ENCODE measurements at regions not wholly inside any gene's neighbourhood (a gene's known extent, or its start where the extent isn't known, plus 50 kb on each side); places are given as distances from the start of the nearest gene placed in this dataset.

DNA sequence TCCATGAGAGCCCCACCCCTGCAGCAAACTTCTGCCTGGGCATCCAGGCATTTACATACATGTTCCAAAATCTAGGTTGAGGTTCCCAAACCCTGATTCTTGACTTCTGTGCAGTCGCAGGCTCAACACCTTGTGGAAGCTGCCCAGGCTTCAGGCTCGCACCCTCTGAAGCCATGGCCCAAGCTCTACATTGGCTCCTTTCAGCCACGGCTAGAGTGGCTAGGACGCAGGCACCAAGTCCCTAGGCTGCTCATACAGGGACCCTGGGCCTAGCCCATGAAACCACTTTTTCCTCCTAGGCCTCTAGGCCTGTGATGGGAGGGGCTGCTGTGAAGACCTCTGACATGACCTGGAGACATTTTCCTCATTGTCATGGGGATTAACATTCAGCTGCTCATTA, 172.8 kb upstream of the SATB1 start:
- H3K27me3 ChIP-seq (ENCODE audit: control insufficient read depth, extremely low read depth, insufficient read depth, low read length) = no peaks in the 10 kb centered on the region
- H2AFZ ChIP-seq (ENCODE audit: control insufficient read depth, low read length) = no peak overlapping the region
- H3K9me3 ChIP-seq (ENCODE audit: control insufficient read depth, low read depth, low read length) = no peaks in the 10 kb centered on the region
- H3K36me3 ChIP-seq (ENCODE audit: control insufficient read depth in 2 of 2, extremely low read depth in 1 of 2, insufficient read depth in 2 of 2, low read length in 2 of 2) = no peaks in the 10 kb centered on the region
- H4K20me1 ChIP-seq (ENCODE audit: control insufficient read depth, extremely low read depth, insufficient read depth, low read length) = no peaks in the 10 kb centered on the region
- H3K27ac ChIP-seq (ENCODE audit: control insufficient read depth, insufficient read depth, low read length) = no peak overlapping the region
- TF ChIP-seq, protein P1, sequence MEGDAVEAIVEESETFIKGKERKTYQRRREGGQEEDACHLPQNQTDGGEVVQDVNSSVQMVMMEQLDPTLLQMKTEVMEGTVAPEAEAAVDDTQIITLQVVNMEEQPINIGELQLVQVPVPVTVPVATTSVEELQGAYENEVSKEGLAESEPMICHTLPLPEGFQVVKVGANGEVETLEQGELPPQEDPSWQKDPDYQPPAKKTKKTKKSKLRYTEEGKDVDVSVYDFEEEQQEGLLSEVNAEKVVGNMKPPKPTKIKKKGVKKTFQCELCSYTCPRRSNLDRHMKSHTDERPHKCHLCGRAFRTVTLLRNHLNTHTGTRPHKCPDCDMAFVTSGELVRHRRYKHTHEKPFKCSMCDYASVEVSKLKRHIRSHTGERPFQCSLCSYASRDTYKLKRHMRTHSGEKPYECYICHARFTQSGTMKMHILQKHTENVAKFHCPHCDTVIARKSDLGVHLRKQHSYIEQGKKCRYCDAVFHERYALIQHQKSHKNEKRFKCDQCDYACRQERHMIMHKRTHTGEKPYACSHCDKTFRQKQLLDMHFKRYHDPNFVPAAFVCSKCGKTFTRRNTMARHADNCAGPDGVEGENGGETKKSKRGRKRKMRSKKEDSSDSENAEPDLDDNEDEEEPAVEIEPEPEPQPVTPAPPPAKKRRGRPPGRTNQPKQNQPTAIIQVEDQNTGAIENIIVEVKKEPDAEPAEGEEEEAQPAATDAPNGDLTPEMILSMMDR (optimal IDR thresholded peaks at IDR 0.05 in 1 of 3, IDR thresholded peaks at IDR 0.05 in 1 of 3, conservative IDR thresholded peaks at IDR 0.05 in 1 of 3; ENCODE audit: extremely low read depth in 1 of 3, insufficient read depth in 2 of 3, low read length in 3 of 3) = no peak
- TF ChIP-seq EZH2 (IDR thresholded peaks at IDR 0.05; ENCODE audit: low read length) = no peak
- FAIRE-seq (no peak), DNase-seq (ENCODE audit: low read depth, low spot score) (no peak)
- no peaks in the 10 kb centered on the region for H3K4me1 ChIP-seq (ENCODE audit: control insufficient read depth, extremely low read depth, insufficient read depth, low read length)
- H3K9me1 ChIP-seq (ENCODE audit: control insufficient read depth, extremely low read depth, insufficient read depth, low read length) = no peaks in the 10 kb centered on the region
- H3K4me2 ChIP-seq (ENCODE audit: control insufficient read depth, extremely low read depth, insufficient read depth, low read depth, low read length) = no peak overlapping the region
- H3K9ac ChIP-seq (ENCODE audit: control insufficient read depth, extremely low read depth, insufficient read depth, low read length) = no peak overlapping the region
- no peak overlapping the region for H3K4me3 ChIP-seq (ENCODE audit: control insufficient read depth in 2 of 3, extremely low read depth in 1 of 3, insufficient read depth in 2 of 3, low read depth in 1 of 3, low read length in 3 of 3)
- dilution Hi-C loops (cut with MboI; ENCODE audit: extremely low pct_ligation_motif_present, low sequenced_read_pairs) = no loop called here
- no peaks in the 10 kb centered on the region for H3K79me2 ChIP-seq (ENCODE audit: control insufficient read depth, insufficient read depth, low read length)

DNA sequence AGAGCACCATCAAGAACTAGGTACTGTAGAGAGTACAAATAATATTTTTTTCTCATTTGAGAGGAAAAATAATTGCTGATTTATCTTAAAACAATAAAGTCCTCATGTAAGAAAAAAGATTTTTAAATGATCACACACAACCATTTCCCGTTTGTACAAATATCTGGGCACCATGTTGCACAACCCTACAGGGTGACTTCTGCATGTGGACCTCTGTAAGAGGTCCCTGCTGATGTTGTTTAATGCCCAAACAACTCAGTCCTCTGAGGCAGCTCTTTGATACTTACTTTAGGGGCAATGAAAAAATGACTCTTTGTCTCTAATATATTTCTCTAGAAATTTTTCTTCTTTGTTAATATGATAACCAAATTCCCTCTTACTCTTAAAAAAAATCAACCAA, 168.1 kb upstream of the SATB1 start:
- Histone ChIP-seq H3K79me2 (ENCODE audit: control insufficient read depth, insufficient read depth, low read length) (no peaks in the 10 kb centered on the region), H3K4me1 (ENCODE audit: control insufficient read depth, extremely low read depth, insufficient read depth, low read length) (no peaks in the 10 kb centered on the region), H3K27ac (ENCODE audit: control insufficient read depth, insufficient read depth, low read length) (no peak overlapping the region), H2AFZ (ENCODE audit: control insufficient read depth, low read length) (no peak overlapping the region), H3K9me3 (ENCODE audit: control insufficient read depth, low read depth, low read length) (no peaks in the 10 kb centered on the region), H3K4me3 (ENCODE audit: control insufficient read depth in 2 of 3, extremely low read depth in 1 of 3, insufficient read depth in 2 of 3, low read depth in 1 of 3, low read length in 3 of 3) (no peak overlapping the region), H3K9me1 (ENCODE audit: control insufficient read depth, extremely low read depth, insufficient read depth, low read length) (no peaks in the 10 kb centered on the region), H3K4me2 (ENCODE audit: control insufficient read depth, extremely low read depth, insufficient read depth, low read depth, low read length) (no peak overlapping the region), H3K9ac (ENCODE audit: control insufficient read depth, extremely low read depth, insufficient read depth, low read length) (no peak overlapping the region), H4K20me1 (ENCODE audit: control insufficient read depth, extremely low read depth, insufficient read depth, low read length) (no peaks in the 10 kb centered on the region), H3K27me3 (ENCODE audit: control insufficient read depth, extremely low read depth, insufficient read depth, low read length) (no peaks in the 10 kb centered on the region), H3K36me3 (ENCODE audit: control insufficient read depth in 2 of 2, extremely low read depth in 1 of 2, insufficient read depth in 2 of 2, low read length in 2 of 2) (no peaks in the 10 kb centered on the region)
- FAIRE-seq (no peak), DNase-seq (ENCODE audit: low read depth, low spot score) (no peak)
- TF ChIP-seq EZH2 (IDR thresholded peaks at IDR 0.05; ENCODE audit: low read length) = no peak
- dilution Hi-C loops (cut with MboI; ENCODE audit: extremely low pct_ligation_motif_present, low sequenced_read_pairs) = no loop called here

DNA sequence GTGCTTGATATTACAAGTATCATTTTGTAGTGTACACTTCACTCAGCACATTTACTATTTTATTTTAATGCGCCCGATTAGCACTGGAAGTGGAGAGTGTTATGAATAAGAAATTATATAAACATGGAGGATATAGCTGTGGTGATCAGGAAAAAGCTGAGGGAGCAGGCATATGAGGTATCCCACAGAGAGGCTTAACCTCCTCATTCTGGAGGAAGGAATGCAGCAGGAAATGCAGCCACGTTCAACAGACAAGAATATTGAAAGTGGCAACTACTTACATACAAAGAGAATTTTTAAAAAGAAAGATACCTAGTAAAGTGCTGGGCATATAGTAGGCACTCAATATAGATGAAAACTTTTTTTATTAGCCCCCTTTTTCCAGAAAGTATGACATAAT, 166.0 kb upstream of the SATB1 start:
- Histone ChIP-seq H2AFZ (ENCODE audit: control insufficient read depth, low read length) (no peak overlapping the region), H3K4me1 (ENCODE audit: control insufficient read depth, extremely low read depth, insufficient read depth, low read length) (no peaks in the 10 kb centered on the region), H4K20me1 (ENCODE audit: control insufficient read depth, extremely low read depth, insufficient read depth, low read length) (no peaks in the 10 kb centered on the region), H3K36me3 (ENCODE audit: control insufficient read depth in 2 of 2, extremely low read depth in 1 of 2, insufficient read depth in 2 of 2, low read length in 2 of 2) (no peaks in the 10 kb centered on the region), H3K9ac (ENCODE audit: control insufficient read depth, extremely low read depth, insufficient read depth, low read length) (no peak overlapping the region), H3K27me3 (ENCODE audit: control insufficient read depth, extremely low read depth, insufficient read depth, low read length) (no peaks in the 10 kb centered on the region), H3K4me3 (ENCODE audit: control insufficient read depth in 2 of 3, extremely low read depth in 1 of 3, insufficient read depth in 2 of 3, low read depth in 1 of 3, low read length in 3 of 3) (no peak overlapping the region), H3K27ac (ENCODE audit: control insufficient read depth, insufficient read depth, low read length) (no peak overlapping the region), H3K79me2 (ENCODE audit: control insufficient read depth, insufficient read depth, low read length) (no peaks in the 10 kb centered on the region), H3K9me3 (ENCODE audit: control insufficient read depth, low read depth, low read length) (no peaks in the 10 kb centered on the region), H3K4me2 (ENCODE audit: control insufficient read depth, extremely low read depth, insufficient read depth, low read depth, low read length) (no peak overlapping the region), H3K9me1 (ENCODE audit: control insufficient read depth, extremely low read depth, insufficient read depth, low read length) (no peaks in the 10 kb centered on the region)
- no peak for DNase-seq (ENCODE audit: low read depth, low spot score)
- TF ChIP-seq EZH2 (IDR thresholded peaks at IDR 0.05; ENCODE audit: low read length) = no peak
- TF ChIP-seq, protein P1 (optimal IDR thresholded peaks at IDR 0.05 in 1 of 3, IDR thresholded peaks at IDR 0.05 in 1 of 3, conservative IDR thresholded peaks at IDR 0.05 in 1 of 3; ENCODE audit: extremely low read depth in 1 of 3, insufficient read depth in 2 of 3, low read length in 3 of 3) = no peak
- no peak for FAIRE-seq
- dilution Hi-C loops (cut with MboI; ENCODE audit: extremely low pct_ligation_motif_present, low sequenced_read_pairs) = no loop called here

All from keratinocyte (primary cell).